Astrocyte (in vitro differentiated cells and primary cell): ENCODE measurements at regions not wholly inside any gene's neighbourhood (a gene's known extent, or its start where the extent isn't known, plus 50 kb on each side); places are given as distances from the start of the nearest gene placed in this dataset.

Experiments used
- DNase-seq: peaks from one replicate; pipeline ENCODE4 v3.0.0-alpha.2; 2010; ENCODE audit warnings: low read depth
- FAIRE-seq: peaks from 2 replicates; lab custom pipeline; 2011; peaks lifted over from hg19 to GRCh38; lab: Jason Lieb, UNC
- H2AFZ ChIP-seq: 2 replicates; pipeline ENCODE4 v1.6.0; 2012; ENCODE audit warnings: low read depth, low read length, inconsistent platforms
- H3K27ac ChIP-seq: 2 replicates; pipeline ENCODE4 v1.5.1; 2011; ENCODE audit warnings: low read depth, low read length, inconsistent platforms
- H3K27me3 ChIP-seq: 2 replicates; pipeline ENCODE4 v1.6.0; 2011; ENCODE audit warnings: low read length, inconsistent platforms; ENCODE audit not compliant: insufficient read depth
- H3K36me3 ChIP-seq: 2 replicates; pipeline ENCODE4 v1.5.1; 2011; ENCODE audit warnings: low read length, inconsistent platforms; ENCODE audit not compliant: insufficient read depth
- H3K4me1 ChIP-seq: 2 replicates; pipeline ENCODE4 v1.5.1; 2011; ENCODE audit warnings: low read length, inconsistent platforms; ENCODE audit not compliant: insufficient read depth
- H3K4me2 ChIP-seq: 2 replicates; pipeline ENCODE4 v1.6.0; 2012; ENCODE audit warnings: low read length, inconsistent platforms
- H3K4me3 ChIP-seq: 2 replicates; pipeline ENCODE4 v1.5.1; 2011; ENCODE audit warnings: low read depth, mild to moderate bottlenecking, low read length, inconsistent platforms; ENCODE audit not compliant: insufficient read depth
- H3K79me2 ChIP-seq: 2 replicates; pipeline ENCODE4 v1.6.0; 2012; ENCODE audit warnings: mild to moderate bottlenecking, low read length, inconsistent platforms; ENCODE audit not compliant: insufficient read depth
- H3K9ac ChIP-seq: 2 replicates; pipeline ENCODE4 v1.6.0; 2012; ENCODE audit warnings: mild to moderate bottlenecking, low read length, inconsistent platforms
- H3K9me3 ChIP-seq: 2 replicates; pipeline ENCODE4 v1.5.1; 2012; ENCODE audit warnings: low read depth, mild to moderate bottlenecking, low read length, inconsistent platforms; ENCODE audit not compliant: insufficient read depth
- H4K20me1 ChIP-seq: 2 replicates; pipeline ENCODE4 v1.6.0; 2012; ENCODE audit warnings: low read length, inconsistent platforms; ENCODE audit not compliant: insufficient read depth
- H3K27ac Mint-ChIP-seq: one replicate; pipeline ENCODE4 v1.8.0; 2021; ENCODE audit warnings: mild to moderate bottlenecking, mixed read lengths; ENCODE audit not compliant: unreplicated experiment
- H3K27me3 Mint-ChIP-seq: one replicate; pipeline ENCODE4 v1.8.0; 2021; ENCODE audit warnings: low read depth, mixed read lengths; ENCODE audit not compliant: unreplicated experiment
- H3K36me3 Mint-ChIP-seq: one replicate; pipeline ENCODE4 v1.8.0; 2021; ENCODE audit warnings: low read depth, mixed read lengths; ENCODE audit not compliant: unreplicated experiment
- H3K4me1 Mint-ChIP-seq: one replicate; pipeline ENCODE4 v1.8.0; 2021; ENCODE audit warnings: low read depth, mixed read lengths; ENCODE audit not compliant: unreplicated experiment
- H3K4me3 Mint-ChIP-seq: one replicate; pipeline ENCODE4 v1.8.0; 2021; ENCODE audit warnings: mild to moderate bottlenecking, moderate library complexity, mixed read lengths; ENCODE audit not compliant: unreplicated experiment
- H3K9me3 Mint-ChIP-seq: one replicate; pipeline ENCODE4 v1.8.0; 2021; ENCODE audit warnings: mild to moderate bottlenecking, mixed read lengths; ENCODE audit not compliant: unreplicated experiment
- EZH2 ChIP-seq: IDR thresholded peaks from 2 replicates; pipeline ENCODE4 v1.6.1; 2012; ENCODE audit warnings: mild to moderate bottlenecking, low read length, inconsistent platforms; ENCODE audit not compliant: insufficient read depth
- TF ChIP-seq, protein P1 (sequence below): IDR thresholded peaks from 2 replicates; pipeline ENCODE4 v1.5.1; 2011; ENCODE audit warnings: low read depth, mild to moderate bottlenecking, inconsistent platforms, low read length, moderate library complexity; ENCODE audit not compliant: insufficient read depth

DNA sequence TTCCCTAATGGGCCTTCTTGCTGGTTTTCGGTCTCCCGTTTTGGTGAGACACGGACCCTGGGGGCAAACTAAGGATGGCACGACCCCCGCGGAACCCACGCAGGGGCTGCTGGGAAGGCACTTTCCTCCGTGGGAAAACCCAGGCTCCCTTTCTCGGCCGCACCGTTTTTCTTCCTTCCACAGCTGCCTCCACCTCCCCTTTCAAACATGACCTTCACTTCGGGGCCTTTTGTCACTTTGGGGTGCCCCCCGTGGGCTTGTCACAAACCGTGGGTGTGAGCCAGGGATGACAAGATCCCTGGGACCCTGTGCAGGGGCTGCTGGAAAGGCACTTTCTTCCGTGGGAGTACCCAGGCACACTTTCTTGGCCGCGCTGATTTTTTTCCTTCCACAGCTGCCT, 268.7 kb downstream of the ALG10 start:
- Histone ChIP-seq H3K27ac (no peak overlapping the region), H3K9me3 (peaks cover 28% of the 10 kb centered on the region), H3K4me2 (no peak overlapping the region), H3K27me3 (no peaks in the 10 kb centered on the region), H3K9ac (no peak overlapping the region), H4K20me1 (no peaks in the 10 kb centered on the region), H3K4me3 (no peak overlapping the region), H3K4me1 (no peaks in the 10 kb centered on the region), H3K79me2 (no peaks in the 10 kb centered on the region), H2AFZ (no peak overlapping the region), H3K36me3 (no peaks in the 10 kb centered on the region)
- H3K27me3 Mint-ChIP-seq: no peaks in the 10 kb centered on the region
- peaks cover 18% of the 10 kb centered on the region for H3K9me3 Mint-ChIP-seq
- no peaks in the 10 kb centered on the region for H3K36me3 Mint-ChIP-seq
- no peak overlapping the region for H3K27ac Mint-ChIP-seq
- TF ChIP-seq, protein P1, sequence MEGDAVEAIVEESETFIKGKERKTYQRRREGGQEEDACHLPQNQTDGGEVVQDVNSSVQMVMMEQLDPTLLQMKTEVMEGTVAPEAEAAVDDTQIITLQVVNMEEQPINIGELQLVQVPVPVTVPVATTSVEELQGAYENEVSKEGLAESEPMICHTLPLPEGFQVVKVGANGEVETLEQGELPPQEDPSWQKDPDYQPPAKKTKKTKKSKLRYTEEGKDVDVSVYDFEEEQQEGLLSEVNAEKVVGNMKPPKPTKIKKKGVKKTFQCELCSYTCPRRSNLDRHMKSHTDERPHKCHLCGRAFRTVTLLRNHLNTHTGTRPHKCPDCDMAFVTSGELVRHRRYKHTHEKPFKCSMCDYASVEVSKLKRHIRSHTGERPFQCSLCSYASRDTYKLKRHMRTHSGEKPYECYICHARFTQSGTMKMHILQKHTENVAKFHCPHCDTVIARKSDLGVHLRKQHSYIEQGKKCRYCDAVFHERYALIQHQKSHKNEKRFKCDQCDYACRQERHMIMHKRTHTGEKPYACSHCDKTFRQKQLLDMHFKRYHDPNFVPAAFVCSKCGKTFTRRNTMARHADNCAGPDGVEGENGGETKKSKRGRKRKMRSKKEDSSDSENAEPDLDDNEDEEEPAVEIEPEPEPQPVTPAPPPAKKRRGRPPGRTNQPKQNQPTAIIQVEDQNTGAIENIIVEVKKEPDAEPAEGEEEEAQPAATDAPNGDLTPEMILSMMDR: no peak
- TF ChIP-seq EZH2: no peak
- no peak overlapping the region for H3K4me3 Mint-ChIP-seq
- no peak for DNase-seq
- no peaks in the 10 kb centered on the region for H3K4me1 Mint-ChIP-seq
- no peak for FAIRE-seq

DNA sequence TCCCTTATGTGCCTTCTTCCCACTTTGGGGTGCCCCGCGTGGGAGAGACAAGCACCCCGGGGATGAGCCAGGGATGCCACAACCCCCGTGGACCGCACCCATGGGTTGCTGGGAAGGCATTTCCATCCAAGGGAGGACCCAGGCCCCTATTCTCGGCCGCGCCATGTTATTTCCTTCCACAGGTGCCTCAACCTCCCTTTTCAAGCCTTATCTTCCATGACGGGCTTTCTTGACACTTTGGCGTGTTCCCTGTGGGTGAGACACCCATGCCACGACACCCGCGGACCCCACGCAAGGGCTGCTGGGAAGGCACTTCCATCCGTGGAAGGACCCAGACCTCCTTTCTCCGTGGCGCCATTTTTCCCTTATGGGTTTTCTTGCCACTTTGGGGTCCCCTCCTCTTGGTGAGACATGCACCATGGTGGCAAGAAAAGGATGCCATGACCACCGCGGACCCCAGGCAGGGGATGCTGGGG, 269.2 kb downstream of the ALG10 start:
- Histone ChIP-seq H3K4me1 (no peaks in the 10 kb centered on the region), H2AFZ (no peak overlapping the region), H3K4me3 (no peak overlapping the region), H3K9ac (no peak overlapping the region), H3K9me3 (peaks cover 25% of the 10 kb centered on the region), H3K36me3 (no peaks in the 10 kb centered on the region), H3K79me2 (no peaks in the 10 kb centered on the region), H4K20me1 (no peaks in the 10 kb centered on the region), H3K27me3 (no peaks in the 10 kb centered on the region), H3K27ac (no peak overlapping the region), H3K4me2 (no peak overlapping the region)
- DNase-seq (no peak), FAIRE-seq (no peak)
- Mint-ChIP-seq H3K27ac (no peak overlapping the region), H3K4me3 (no peak overlapping the region), H3K27me3 (no peaks in the 10 kb centered on the region), H3K4me1 (no peaks in the 10 kb centered on the region), H3K36me3 (no peaks in the 10 kb centered on the region), H3K9me3 (peaks cover 18% of the 10 kb centered on the region)
- no peak for TF ChIP-seq EZH2
- TF ChIP-seq, protein P1: no peak

DNA sequence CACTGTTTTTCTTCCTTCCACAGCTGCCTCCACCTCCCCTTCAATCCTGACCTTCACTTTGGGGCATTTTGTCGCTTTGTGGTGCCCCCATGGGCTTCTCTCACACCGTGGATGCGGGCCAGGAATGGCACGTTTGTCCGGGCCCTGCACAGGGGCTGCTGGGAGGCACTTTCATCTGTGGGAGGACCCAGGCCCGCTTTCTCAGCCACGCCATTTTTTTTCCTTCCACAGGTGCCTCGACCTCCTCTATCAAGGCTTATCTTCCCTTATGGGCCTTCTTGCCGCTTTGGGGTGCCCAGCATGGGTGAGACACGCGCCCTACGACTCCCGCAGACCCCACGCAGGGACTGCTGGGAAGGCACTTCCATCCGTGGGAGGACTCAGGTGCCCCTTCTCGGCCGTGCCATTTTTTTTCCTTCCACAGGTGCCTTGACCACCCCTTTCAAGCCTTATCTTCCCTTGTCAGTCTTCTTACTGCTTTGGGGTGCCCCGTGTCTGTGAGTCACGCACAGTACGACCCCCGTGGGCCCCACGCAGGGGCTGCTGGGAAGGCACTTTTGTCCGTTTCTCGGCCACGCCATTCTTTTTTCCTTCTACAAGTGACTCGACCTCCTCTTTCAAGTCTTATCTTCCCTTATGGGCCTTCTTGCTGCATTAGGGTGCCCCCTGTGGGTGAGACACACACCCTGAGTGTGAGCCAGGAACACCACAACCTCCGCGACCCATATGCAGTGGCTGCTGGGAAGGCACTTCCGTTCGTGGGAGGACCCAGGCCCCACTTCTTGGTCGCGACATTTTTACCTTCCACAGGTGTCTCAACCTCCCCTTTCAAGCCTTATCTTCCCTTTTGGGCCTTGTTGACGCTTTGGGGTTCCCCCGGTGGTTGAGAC, 270.7 kb downstream of the ALG10 start:
- Mint-ChIP-seq H3K27me3 (no peaks in the 10 kb centered on the region), H3K36me3 (no peaks in the 10 kb centered on the region), H3K4me3 (no peak overlapping the region), H3K4me1 (no peaks in the 10 kb centered on the region), H3K9me3 (peaks cover 13% of the 10 kb centered on the region), H3K27ac (no peak overlapping the region)
- no peak for TF ChIP-seq EZH2
- TF ChIP-seq, protein P1: no peak
- peaks cover 14% of the 10 kb centered on the region for H3K9me3 ChIP-seq
- H3K36me3 ChIP-seq: no peaks in the 10 kb centered on the region
- H3K4me2 ChIP-seq: no peak overlapping the region
- no peak overlapping the region for H3K4me3 ChIP-seq
- H3K9ac ChIP-seq: no peak overlapping the region
- DNase-seq (no peak), FAIRE-seq (no peak)
- no peak overlapping the region for H3K27ac ChIP-seq
- H2AFZ ChIP-seq: no peak overlapping the region
- no peaks in the 10 kb centered on the region for H3K27me3 ChIP-seq
- no peaks in the 10 kb centered on the region for H4K20me1 ChIP-seq
- H3K4me1 ChIP-seq: no peaks in the 10 kb centered on the region
- no peaks in the 10 kb centered on the region for H3K79me2 ChIP-seq
